Suprapubic skin (tissue), 3 donors: ENCODE measurements at regions not wholly inside any gene's neighbourhood (a gene's known extent, or its start where the extent isn't known, plus 50 kb on each side); places are given as distances from the start of the nearest gene placed in this dataset.

Experiments
- CTCF ChIP-seq, 2 donors: fragments of 200-600 bp in 1 of 2; fragments of 450-650 bp in 1 of 2; sonication (generic) in 1 of 2; IDR thresholded peaks; one replicate each; pipeline ENCODE4 v1.5.1; 2016 to 2019; ENCODE audit warnings: antibody characterized with exemption in 2 of 2, mild to moderate bottlenecking in 1 of 2, moderate library complexity in 1 of 2
- POLR2A ChIP-seq, 2 donors: fragments of 450-650 bp; IDR thresholded peaks; one replicate each; pipeline ENCODE4 v1.6.1; 2017; ENCODE audit warnings: antibody characterized with exemption in 2 of 2, mild to moderate bottlenecking in 2 of 2, moderate library complexity in 2 of 2

GRCh38 chr3:139108253-139108969 lies 63.7 kb upstream of the PRR23C start:
- no peak for TF ChIP-seq POLR2A (IDR thresholded peaks at IDR 0.05)
- TF ChIP-seq CTCF (IDR thresholded peaks at IDR 0.05), result no peak
